Breast epithelium (tissue), 3 donors: ENCODE measurements at regions not wholly inside any gene's neighbourhood (a gene's known extent, or its start where the extent isn't known, plus 50 kb on each side); places are given as distances from the start of the nearest gene placed in this dataset.
"Not testable (repeated sequence)": the region's sequence is repeated elsewhere in the genome, so short reads cannot be mapped to it uniquely, and the experiment has no call there.

Source experiments
- POLR2A ChIP-seq: fragments of 450-650 bp; IDR thresholded peaks from one replicate; pipeline ENCODE4 v1.6.1; 2016; ENCODE audit warnings: antibody characterized with exemption, mild to moderate bottlenecking, moderate library complexity
- TF ChIP-seq, protein P1 (sequence below), 3 donors: fragments of 450-650 bp; IDR thresholded peaks; one replicate each; pipeline ENCODE4 v1.5.1; 2016 to 2017; ENCODE audit warnings: antibody characterized with exemption in 3 of 3, mild to moderate bottlenecking in 3 of 3, moderate library complexity in 3 of 3

- not testable (repeated sequence) for TF ChIP-seq POLR2A
- TF ChIP-seq, protein P1, sequence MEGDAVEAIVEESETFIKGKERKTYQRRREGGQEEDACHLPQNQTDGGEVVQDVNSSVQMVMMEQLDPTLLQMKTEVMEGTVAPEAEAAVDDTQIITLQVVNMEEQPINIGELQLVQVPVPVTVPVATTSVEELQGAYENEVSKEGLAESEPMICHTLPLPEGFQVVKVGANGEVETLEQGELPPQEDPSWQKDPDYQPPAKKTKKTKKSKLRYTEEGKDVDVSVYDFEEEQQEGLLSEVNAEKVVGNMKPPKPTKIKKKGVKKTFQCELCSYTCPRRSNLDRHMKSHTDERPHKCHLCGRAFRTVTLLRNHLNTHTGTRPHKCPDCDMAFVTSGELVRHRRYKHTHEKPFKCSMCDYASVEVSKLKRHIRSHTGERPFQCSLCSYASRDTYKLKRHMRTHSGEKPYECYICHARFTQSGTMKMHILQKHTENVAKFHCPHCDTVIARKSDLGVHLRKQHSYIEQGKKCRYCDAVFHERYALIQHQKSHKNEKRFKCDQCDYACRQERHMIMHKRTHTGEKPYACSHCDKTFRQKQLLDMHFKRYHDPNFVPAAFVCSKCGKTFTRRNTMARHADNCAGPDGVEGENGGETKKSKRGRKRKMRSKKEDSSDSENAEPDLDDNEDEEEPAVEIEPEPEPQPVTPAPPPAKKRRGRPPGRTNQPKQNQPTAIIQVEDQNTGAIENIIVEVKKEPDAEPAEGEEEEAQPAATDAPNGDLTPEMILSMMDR (IDR thresholded peaks at IDR 0.05): not testable (repeated sequence)
Observed at GRCh38 chrX:140138492-140138891, 173.2 kb upstream of the CXorf66 start.
